ENCODE measurements at regions not wholly inside any gene's neighbourhood (a gene's known extent, or its start where the extent isn't known, plus 50 kb on each side); places are given as distances from the start of the nearest gene placed in this dataset.
"Not testable (repeated sequence)": the region's sequence is repeated elsewhere in the genome, so short reads cannot be mapped to it uniquely, and the experiment has no call there.

DNA sequence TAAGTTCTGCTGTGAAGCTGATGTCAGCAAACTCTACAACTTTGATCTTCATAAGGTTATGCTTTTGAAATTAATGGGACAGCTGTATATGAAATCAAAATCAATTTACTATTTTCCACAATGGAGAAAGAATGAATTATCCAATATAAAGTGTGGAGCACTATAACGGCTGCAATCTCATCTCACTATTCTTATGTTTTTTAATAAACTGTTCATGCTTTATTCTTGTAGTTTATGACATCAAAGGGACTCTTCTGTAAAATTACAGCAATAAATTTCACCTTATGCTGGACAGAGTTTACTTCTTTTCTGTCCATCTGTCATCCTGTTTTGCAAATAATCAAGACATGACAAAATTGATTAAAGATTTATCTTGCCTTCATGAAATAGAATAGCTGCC lies 192.5 kb downstream of the TECRL start:
- no peak overlapping the region for H3K4me3 ChIP-seq (ENCODE audit: low read depth, low read length)
- DNase-seq (ENCODE audit: low read depth), result no peak

DNA sequence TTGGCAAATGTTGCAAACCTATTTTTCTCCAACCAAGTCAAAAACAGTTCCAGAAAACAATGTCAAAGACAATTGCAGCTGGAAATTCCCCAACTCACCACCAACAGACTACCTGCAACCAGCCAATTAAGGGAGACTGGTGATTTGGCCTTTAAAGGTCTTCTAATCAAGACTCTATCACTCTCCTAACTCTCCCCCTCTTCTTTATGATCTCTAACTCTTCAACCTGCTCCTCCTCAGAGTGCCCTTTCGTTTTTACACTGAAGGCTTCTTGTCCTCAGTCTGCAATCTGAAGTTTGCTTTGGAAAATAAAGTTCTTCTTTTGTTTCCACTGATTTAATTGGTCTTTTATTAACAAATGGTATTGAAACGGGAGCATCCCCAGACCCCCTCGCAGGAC lies 203.9 kb downstream of the TECRL start:
- DNase-seq (ENCODE audit: low read depth), result no peak
- H3K4me3 ChIP-seq (ENCODE audit: low read depth, low read length), result no peak overlapping the region

DNA sequence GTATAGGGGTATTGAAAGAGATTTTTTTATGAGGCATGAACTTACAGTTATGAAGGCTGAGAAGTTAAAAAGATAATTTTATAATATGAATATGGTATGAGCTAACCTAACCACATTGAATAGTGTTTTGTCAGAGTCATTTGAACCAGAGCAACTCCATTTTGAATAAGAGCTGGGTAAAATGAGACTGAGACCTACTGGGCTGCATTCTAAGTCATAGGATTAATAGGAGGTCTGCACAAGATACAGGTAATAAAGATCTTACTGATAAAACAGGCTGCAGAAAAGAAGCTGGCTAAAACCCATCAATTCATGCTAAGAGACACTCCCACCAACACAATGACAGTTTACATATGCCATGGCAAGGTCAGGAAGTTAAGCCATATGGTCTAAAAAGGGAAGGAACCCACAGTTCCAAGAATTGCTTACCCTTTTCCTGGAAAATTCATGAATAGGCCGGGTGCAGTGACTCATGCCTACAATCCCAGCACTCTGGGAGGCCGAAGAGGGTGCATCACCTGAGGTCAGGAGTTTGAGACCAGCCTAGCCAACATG lies 209.2 kb downstream of the TECRL start:
- DNase-seq (ENCODE audit: low read depth), result no peak
- H3K4me3 ChIP-seq (ENCODE audit: low read depth, low read length), result no peak overlapping the region

DNA sequence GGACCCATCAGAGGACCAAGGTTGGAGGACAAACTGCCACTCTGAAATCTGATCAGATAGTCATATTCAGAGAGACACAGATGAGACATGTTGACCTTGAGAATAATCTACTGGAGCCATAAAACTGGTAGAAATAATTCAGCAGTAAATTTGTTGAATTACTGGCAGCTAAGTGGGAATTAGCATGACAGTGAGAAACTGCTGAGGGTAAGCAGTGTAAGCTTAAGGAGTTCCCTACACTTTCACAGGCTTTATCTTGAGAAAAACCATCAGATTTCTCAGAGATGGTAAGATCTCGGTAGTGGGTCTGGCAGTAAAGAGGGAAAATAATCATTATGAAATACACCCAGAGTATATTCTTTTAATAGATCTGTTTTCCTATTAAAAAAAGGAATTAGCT lies 213.7 kb downstream of the TECRL start:
- no peak for DNase-seq (ENCODE audit: low read depth)

DNA sequence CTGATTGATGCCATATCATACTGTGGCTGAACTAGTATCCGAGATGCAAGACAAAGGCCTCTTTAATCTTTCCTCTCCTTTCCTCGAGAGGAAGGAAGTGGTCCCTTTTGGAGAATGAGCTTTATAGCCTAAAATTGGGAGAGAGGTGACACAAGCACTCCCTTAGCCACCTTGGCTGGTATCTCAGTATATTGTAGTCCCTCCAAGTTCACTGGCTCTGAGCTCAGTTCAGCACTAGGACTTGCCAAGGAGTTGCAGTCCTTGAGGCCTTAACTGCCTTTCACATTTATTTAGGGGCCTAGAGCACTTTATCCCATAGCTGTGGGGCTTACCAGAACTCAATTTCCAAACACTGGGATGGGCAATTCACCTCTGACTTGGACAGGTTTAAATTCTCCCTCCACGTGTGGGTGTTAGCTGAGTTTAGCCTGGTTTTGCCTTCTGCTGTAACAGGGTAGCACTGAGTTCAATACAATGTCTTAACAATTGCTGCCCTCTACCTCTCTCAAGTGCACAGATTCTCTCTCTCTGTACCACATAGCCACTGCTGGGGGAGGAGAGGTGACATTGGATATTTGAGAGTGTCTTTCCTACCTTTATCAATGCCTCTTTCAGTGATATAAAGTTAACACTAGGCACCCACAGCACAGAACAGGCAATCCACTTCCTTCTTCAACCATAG lies 216.4 kb downstream of the TECRL start:
- DNase-seq (ENCODE audit: low read depth), result no peak
- H3K4me3 ChIP-seq (ENCODE audit: low read depth, low read length), result no peak overlapping the region

More for the DNA sequence above, 213.7 kb downstream of the TECRL start:
- no peak overlapping the region for H3K4me3 ChIP-seq (ENCODE audit: low read depth, low read length)

DNA sequence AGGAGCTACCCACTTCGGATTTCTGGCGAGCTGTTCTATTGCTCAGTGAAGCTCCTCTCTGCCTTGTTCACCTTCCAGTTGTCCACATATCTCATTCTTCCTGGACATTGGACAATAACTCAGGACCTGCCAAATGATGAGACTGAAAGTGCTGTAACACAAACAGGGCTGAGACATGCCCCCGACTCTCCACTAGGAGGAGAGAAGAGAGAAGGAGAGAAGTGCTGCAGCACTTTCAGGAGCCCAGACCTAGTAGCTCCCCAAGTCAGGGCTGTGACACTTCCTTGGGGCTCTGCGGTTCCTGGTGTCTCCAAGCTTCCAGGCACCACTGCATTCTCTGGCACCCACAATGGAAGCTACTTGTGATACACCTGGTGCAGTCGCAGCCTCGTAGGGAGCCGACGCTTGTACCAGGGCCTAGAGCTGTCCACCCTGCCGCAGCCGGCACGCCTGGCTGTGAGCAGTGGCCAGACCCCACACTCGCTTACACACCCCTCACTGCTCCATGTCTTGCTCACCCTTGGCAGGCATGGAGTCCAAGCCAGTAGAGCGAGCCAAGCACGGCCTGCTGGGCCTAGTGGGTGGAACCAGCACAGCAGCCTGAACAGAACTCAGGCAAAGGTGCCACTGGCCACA lies 234.9 kb downstream of the TECRL start:
- no peak overlapping the region for H3K4me3 ChIP-seq (ENCODE audit: low read depth, low read length)
- DNase-seq (ENCODE audit: low read depth), result no peak

DNA sequence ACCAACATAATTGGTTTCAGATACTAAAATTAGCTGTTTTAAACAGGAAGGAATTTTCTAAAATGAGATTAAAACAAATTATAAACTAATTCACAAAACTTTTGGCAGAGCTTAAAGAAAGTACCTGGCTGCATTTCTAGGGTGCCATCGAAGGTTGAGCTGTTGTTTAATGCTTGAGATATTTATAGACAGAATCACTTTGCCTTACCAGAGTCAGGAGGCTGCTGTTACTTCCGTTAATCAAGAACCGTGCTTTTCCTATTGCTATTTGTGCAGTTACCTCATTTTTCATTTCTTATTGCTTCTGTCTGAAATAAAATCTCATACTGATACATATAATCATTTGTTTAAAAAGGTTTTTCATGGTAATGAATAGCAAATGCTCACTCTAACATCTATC lies 242.9 kb downstream of the TECRL start:
- no peak for DNase-seq (ENCODE audit: low read depth)
- H3K4me3 ChIP-seq (ENCODE audit: low read depth, low read length), result no peak overlapping the region

DNA sequence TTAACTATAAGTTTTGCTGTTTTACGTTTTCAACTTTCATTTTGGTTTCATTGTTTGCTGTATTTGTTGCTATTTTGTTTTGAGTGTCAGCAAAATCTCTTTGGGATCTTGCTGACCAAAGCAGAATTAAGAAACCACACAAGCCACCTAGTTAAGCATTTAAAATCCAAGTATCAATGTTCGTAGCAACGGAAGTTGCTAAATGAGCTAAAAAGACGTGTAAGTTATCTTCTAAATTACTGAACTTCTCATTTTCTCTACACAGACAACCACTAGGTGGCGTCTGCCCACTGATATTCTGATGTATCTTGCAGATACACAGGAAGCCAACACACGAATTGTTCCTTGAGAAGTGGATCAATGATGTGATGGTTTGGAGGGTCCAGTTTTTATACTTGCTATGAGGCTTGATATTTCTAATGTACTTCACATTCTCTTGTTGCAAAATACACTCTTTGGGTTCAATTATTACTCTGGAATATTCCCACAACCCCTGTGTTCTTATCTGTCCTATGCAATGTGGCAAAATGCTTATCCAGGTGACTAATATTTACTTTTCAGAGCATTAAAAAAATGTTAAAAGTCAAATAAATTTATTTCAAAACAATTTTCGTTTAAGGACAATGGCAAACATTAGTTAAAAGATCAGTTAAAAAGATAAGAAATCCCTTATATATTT lies 250.5 kb downstream of the TECRL start:
- H3K4me3 ChIP-seq (ENCODE audit: low read depth, low read length), result peak overlapping the region; percentile 24
- peak; percentile 16 for DNase-seq (ENCODE audit: low read depth)

DNA sequence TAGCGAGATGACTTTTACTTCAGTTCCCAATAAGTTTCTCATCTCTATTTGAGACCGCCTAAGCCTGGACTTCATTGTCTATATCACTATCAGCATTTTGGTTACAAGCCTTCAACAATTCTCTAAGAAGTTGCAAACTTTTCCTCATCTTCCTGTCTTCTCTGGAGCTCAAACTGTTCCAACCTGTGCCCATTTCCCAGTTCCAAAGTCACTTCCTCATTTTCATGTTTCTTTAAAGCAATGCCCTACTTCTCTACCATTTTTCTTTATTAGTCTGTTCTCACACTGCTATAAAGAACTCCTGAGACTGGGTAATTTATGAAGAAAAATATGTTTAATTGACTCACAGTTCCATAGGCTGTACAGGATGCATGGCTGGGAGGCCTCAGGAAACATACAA lies 251.9 kb downstream of the TECRL start:
- DNase-seq (ENCODE audit: low read depth), result no peak
- no peak overlapping the region for H3K4me3 ChIP-seq (ENCODE audit: low read depth, low read length)

DNA sequence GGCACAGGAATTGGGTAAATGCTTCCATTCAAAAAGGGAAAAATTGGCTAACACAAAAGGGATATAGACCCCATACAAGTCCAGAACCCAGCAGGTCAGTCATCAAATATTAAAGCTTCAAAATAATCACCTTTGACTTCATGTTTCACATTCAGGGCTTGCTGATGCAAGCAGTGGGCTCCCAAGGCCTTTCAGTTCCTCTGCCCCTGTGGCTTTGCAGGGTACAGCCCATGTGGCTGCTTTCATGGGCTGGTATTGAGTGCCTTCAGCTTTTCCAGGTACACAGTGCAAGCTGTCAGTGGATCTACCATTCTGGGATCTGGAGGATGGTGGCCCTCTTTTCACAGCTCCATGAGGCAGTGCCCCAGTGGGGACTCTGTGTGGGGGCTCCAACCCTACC lies 253.0 kb downstream of the TECRL start:
- no peak for DNase-seq (ENCODE audit: low read depth)
- no peak overlapping the region for H3K4me3 ChIP-seq (ENCODE audit: low read depth, low read length)

DNA sequence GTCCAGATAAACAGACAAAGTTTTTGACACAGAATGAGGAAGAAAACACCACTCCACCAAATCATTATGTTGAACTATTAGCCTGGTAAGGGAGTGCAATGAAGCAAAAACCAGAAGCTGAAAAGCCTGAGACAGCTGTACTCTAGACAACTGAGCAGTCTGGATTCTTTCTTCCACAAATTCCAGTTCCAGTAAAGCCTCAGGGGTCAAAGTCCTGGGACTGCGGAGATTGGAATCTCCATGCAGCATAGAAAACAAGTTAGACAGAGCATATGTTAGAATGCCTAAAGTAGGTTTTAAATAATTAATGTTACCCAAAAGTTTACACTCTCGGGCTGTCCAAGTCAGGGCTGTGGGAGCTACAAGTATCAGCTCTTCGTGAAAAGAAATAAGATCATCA lies 263.2 kb downstream of the TECRL start:
- H3K4me3 ChIP-seq (ENCODE audit: low read depth, low read length), result no peak overlapping the region
- DNase-seq (ENCODE audit: low read depth), result no peak

DNA sequence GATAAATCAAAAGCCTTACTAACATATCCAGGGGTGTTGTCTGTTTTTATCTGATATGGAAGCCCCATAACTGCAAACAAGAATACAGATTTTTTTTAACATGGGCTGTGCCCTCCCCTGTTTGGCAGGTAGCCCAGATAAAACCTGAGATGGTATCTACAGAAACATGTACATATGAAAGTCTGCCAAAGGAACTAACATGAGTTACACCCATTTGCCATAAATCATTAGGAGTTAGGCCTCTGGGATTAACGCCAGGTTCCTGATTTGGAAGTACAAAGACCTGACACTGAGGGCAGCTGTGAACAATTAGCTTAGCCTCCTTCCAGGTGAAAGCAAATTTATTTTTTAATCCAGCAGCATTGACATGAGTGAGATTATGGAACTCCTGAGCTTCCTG lies 264.3 kb downstream of the TECRL start:
- no peak overlapping the region for H3K4me3 ChIP-seq (ENCODE audit: low read depth, low read length)
- DNase-seq (ENCODE audit: low read depth), result no peak

DNA sequence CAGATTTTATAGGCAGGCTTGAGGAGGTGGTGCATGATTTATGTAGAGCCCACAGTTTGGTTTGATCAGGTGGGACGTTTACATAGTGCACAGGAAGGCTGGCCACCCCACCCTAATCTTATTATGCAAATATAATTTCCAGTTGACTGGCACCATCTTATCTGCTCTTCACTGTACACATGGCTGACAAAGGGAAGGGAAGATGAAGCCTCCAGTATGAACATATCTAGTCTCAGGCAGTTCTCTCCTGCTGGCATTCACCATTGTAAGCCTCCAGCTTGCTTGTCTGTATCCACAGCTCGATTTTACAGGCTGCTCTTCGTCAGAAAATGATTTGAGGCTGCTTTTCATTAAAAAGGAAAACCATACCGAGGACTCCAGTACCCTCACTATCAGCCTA lies 278.3 kb downstream of the TECRL start:
- no peak for DNase-seq (ENCODE audit: low read depth)
- no peak overlapping the region for H3K4me3 ChIP-seq (ENCODE audit: low read depth, low read length)

DNA sequence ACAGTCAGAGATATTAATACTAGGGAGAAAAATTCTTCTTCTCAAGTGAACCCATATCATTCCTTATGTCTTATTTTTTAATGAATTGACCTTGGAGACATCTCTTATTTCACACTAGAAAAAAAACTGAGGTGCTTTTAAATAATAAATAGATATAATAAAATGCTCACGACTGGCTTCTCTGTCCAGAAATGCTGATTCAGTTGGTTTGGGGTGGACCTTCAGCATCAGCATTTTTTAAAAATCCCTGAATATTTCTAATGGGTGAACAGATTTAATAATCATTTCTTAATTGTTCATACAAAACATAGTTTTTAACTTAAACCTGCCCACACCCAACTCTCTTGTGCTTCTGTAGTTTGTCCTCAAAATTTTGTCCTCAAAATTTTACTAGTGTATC lies 283.9 kb downstream of the TECRL start:
- no peak for DNase-seq (ENCODE audit: low read depth)
- H3K4me3 ChIP-seq (ENCODE audit: low read depth, low read length), result no peak overlapping the region

DNA sequence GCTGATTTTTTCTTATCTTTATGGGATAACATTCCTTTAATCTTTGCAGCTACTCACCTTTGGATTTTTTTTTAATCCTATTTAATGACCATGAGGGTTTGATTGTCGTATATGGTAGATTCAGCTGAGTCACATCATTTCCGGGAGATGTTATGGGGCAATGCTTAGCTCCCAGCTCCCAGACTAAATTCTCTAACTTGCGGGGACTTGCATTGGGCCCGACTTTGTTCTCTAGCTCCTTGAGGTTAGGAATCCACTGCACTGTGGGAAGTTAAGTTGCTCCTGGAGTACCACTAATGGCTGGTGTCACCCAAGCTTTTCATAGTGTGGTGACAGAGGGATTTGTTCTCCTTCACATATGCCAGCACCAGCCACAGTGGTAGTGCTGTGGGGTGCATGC lies 287.4 kb downstream of the TECRL start:
- no peak overlapping the region for H3K4me3 ChIP-seq (ENCODE audit: low read depth, low read length)
- DNase-seq (ENCODE audit: low read depth), result no peak

DNA sequence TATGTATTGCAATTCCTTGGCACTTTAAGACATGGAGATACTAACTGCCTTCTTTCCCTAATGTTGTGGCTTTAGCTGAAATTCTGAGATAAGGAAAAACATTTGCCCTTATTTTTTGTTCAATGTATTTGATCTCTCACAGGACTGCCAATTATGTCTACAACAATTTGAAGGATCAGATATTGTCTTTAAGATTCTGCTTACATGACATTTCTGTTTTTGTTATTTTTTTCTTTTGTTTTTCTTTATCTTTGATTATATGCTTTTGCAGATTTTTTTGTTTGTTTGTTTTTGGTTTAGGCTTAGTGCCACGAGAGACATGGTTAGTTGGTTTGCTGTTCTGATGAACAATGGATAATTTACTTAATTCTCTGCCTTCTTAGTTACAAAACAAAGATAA lies 303.3 kb downstream of the TECRL start:
- DNase-seq (ENCODE audit: low read depth), result no peak
- H3K4me3 ChIP-seq (ENCODE audit: low read depth, low read length), result no peak overlapping the region

DNA sequence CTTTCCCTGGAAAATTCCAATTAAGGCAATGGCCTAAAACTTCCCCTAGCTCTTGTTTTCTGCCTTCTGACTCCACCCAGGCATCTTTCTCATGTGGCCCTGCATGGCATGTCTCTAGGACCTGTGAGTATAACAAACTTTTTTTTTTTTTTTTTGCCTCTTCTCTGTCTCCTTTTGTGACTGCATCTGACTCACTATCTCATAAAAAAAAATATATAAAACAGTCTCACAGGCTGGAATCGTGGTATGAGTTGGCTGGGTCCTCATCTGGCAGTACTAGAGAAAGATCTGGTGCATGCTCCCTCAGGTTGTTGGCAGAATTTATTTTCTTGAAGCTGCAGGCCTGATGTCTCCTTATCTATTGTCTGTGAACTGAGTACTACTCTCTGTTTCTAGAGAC lies 313.9 kb downstream of the TECRL start:
- no peak overlapping the region for H3K4me3 ChIP-seq (ENCODE audit: low read depth, low read length)
- DNase-seq (ENCODE audit: low read depth), result no peak

DNA sequence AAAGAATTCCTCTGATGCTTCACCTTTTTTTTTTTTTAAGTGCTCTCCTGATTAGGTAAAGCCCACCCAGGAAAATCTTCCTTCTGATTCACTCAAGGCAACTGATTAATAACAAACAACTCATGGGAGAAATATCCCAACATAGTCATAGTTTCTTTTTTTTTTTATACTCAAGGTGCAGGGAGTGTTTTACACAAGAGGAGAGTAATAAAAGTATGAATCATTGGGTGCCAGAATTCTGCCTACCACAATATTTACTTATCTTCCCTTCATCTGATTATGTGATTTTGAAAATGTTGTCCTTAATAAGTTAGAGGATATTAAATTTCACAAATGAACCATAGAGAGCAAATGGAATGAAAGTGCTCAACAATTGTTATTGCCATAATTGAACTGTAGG lies 329.9 kb downstream of the TECRL start:
- no peak for DNase-seq (ENCODE audit: low read depth)
- H3K4me3 ChIP-seq (ENCODE audit: low read depth, low read length), result no peak overlapping the region

DNA sequence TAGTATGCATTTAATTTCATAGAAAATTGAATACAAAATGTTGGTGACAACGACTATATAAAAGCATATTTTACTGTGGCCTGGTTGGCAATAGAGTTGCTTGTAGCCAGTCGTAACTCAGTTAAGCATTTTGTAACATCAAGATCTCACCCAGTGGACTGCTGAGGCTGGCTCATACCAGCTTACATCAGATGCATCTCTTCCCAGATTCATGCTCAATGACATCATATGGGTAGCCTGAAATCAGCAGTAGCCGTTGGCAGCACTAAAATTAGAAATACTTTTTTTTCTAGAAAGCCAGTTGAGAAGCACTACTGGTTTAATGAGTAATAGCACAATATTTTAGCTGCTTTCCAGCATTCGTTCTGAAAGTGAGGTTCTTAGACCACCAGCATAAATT lies 341.2 kb downstream of the TECRL start:
- no peak for DNase-seq (ENCODE audit: low read depth)
- H3K4me3 ChIP-seq (ENCODE audit: low read depth, low read length), result no peak overlapping the region

DNA sequence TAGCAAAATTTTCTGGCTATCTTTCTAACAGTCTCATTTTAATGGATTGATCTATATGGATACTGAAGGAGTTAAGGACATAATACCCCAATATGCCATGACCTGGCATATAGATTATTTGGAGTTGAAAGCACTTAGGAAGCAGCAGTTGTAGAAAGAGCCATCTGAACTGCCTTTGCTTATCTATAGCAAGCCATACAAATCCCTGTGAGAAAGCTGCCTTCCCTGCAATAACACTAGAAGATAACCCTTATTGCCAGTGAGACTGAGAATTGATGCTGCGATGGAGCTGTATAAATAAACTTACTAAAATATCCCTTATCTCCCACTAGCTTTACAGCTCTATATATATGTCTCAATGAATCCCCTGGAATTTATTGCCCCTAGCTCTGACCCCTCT lies 346.3 kb downstream of the TECRL start:
- no peak for DNase-seq (ENCODE audit: low read depth)
- no peak overlapping the region for H3K4me3 ChIP-seq (ENCODE audit: low read depth, low read length)

DNA sequence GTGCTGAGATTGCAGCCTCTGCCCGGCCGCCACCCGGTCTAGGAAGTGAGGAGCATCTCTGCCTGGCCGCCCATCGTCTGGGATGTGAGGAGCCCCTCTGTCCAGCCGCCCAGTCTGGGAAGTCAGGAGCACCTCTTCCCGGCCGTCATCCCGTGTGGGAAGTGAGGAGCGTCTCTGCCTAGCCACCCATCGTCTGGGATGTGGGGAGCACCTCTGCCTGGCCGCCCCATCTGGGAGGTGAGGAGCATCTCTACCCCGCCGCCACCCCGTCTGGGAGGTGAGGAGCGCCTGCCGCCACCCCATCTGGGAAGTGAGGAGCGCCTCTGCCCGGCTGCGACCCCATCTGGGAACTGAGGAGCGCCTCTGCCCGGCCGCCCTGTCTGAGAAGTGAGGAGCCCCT lies 372.2 kb downstream of the TECRL start:
- DNase-seq (ENCODE audit: low read depth); H3K4me3 ChIP-seq (ENCODE audit: low read depth, low read length): not testable (repeated sequence)
